ENCODE measurements at regions not wholly inside any gene's neighbourhood (a gene's known extent, or its start where the extent isn't known, plus 50 kb on each side); places are given as distances from the start of the nearest gene placed in this dataset.

GRCh38 chr14:38526826-38527501 lies 271.1 kb upstream of the CLEC14A start:
- no peak for TF ChIP-seq CTCF (IDR thresholded peaks at IDR 0.05)
- TF ChIP-seq ESRRA (CRISPR knock-in tag; IDR thresholded peaks at IDR 0.05; ENCODE audit: borderline replicate concordance), result no peak
- TF ChIP-seq RELA (CRISPR knock-in tag; IDR thresholded peaks at IDR 0.05; ENCODE audit: borderline replicate concordance), result no peak
- TF ChIP-seq MYBL2 (CRISPR knock-in tag; IDR thresholded peaks at IDR 0.05), result no peak
- TF ChIP-seq ELF4 (CRISPR knock-in tag; IDR thresholded peaks at IDR 0.05; ENCODE audit: low read depth), result no peak
- TF ChIP-seq TEAD4 (CRISPR knock-in tag; IDR thresholded peaks at IDR 0.05), result no peak
- no peak for TF ChIP-seq JUN (CRISPR knock-in tag; IDR thresholded peaks at IDR 0.05)

All from WTC11 (cell line).